Panc1 (cell line): ENCODE measurements at regions not wholly inside any gene's neighbourhood (a gene's known extent, or its start where the extent isn't known, plus 50 kb on each side); places are given as distances from the start of the nearest gene placed in this dataset.
"Not testable (repeated sequence)": the region's sequence is repeated elsewhere in the genome, so short reads cannot be mapped to it uniquely, and the experiment has no call there.

Experiments used
- ATAC-seq: fragments of 200-7000 bp; cut with Tn5 transposase; 2 replicates; pipeline ENCODE4 v1.9.1; 2020; ENCODE audit warnings: mild to moderate bottlenecking, moderate library complexity
- BruUV-seq: library from RNA; stranded (reverse); fragments of 400-500 nt; replicated peaks from 2 replicates; lab custom pipeline; 2021; lab: Mats Ljungman, UMichigan
- CTCF ChIA-PET: fragments of 300-600 bp; sonication (Branson Sonifier 250); formaldehyde crosslinking; loops from one replicate; lab custom pipeline; 2022; ENCODE audit warnings: antibody characterized with exemption; lab: Charles Lee
- POLR2A ChIA-PET: fragments of 300-600 bp; sonication (Branson Sonifier 250); formaldehyde crosslinking; loops from one replicate; lab custom pipeline; 2022; ENCODE audit warnings: antibody characterized with exemption; lab: Charles Lee
- DNase-seq: peaks from one replicate; pipeline ENCODE4 v3.0.0-alpha.2; 2010; ENCODE audit warnings: low read depth, low spot score
- H3K27ac ChIP-seq: 2 replicates; pipeline ENCODE4 v1.5.1; 2011; ENCODE audit warnings: mild to moderate bottlenecking, low read length, inconsistent platforms
- H3K27me3 ChIP-seq: fragments of 200-500 bp; sonication (Bioruptor generic); 2 replicates; pipeline ENCODE4 v1.6.0; 2014; ENCODE audit warnings: low read length, inconsistent platforms; ENCODE audit not compliant: control insufficient read depth, insufficient read depth
- H3K36me3 ChIP-seq: fragments of 200-500 bp; sonication (Bioruptor generic); 2 replicates; pipeline ENCODE4 v1.5.1; 2014; ENCODE audit warnings: inconsistent platforms, mild to moderate bottlenecking, low read length, moderate library complexity; ENCODE audit not compliant: control insufficient read depth, insufficient read depth
- H3K4me1 ChIP-seq: 2 replicates; pipeline ENCODE4 v1.5.1; 2011; ENCODE audit warnings: inconsistent platforms, mild to moderate bottlenecking, low read length, moderate library complexity; ENCODE audit not compliant: control insufficient read depth, insufficient read depth
- H3K4me3 ChIP-seq, 2 experiments: 2 replicates each; pipeline ENCODE4 v1.5.1; 2011 to 2012; ENCODE audit warnings: low read depth in 2 of 2, low read length in 2 of 2, mild to moderate bottlenecking in 2 of 2, inconsistent platforms in 1 of 2, moderate library complexity in 1 of 2
- H3K9me3 ChIP-seq: fragments of 200-500 bp; sonication (Bioruptor generic); 2 replicates; pipeline ENCODE4 v1.5.1; 2014; ENCODE audit warnings: low read depth, mild to moderate bottlenecking, inconsistent platforms, low read length, moderate library complexity; ENCODE audit not compliant: control insufficient read depth, insufficient read depth
- POLR2AphosphoS5 ChIP-seq: IDR thresholded peaks from 2 replicates; pipeline ENCODE4 v1.6.1; 2012; ENCODE audit warnings: mild to moderate bottlenecking, low read depth, low read length, moderate library complexity
- SIN3A ChIP-seq: IDR thresholded peaks from 2 replicates; pipeline ENCODE4 v1.6.1; 2012; ENCODE audit warnings: low read depth, mild to moderate bottlenecking, low read length, moderate library complexity, borderline replicate concordance; ENCODE audit not compliant: insufficient read depth
- TCF7L2 ChIP-seq: IDR thresholded peaks from 2 replicates; pipeline ENCODE4 v1.6.1; 2011; ENCODE audit warnings: mild to moderate bottlenecking, low read depth, low read length, inconsistent platforms
- in situ Hi-C: cut with HindIII; loops from 2 replicates; pipeline ENCODE4 v1.10.0; 2016; ENCODE audit warnings: low sequenced_read_pairs, low pct_unique_long_range_greater_than_20kb
- intact Hi-C: fragments of 100-400 bp; cut with micrococcal nuclease; formaldehyde crosslinking; loops from one replicate; pipeline ENCODE4 v1.10.0; 2022; ENCODE audit not compliant: unreplicated experiment
- TF ChIP-seq, protein P1 (sequence below), 2 experiments: IDR thresholded peaks; 2 replicates each; pipeline ENCODE4 v1.6.1; 2011 to 2012; ENCODE audit warnings: low read depth in 2 of 2, control low read depth in 1 of 2, low read length in 1 of 2, mild to moderate bottlenecking in 1 of 2, moderate library complexity in 1 of 2; ENCODE audit not compliant: insufficient read depth in 1 of 2
- TF ChIP-seq, protein P2 (sequence below): fragments of 450-650 bp; IDR thresholded peaks from 2 replicates; pipeline ENCODE4 v1.5.1; 2017; ENCODE audit warnings: mild to moderate bottlenecking

DNA sequence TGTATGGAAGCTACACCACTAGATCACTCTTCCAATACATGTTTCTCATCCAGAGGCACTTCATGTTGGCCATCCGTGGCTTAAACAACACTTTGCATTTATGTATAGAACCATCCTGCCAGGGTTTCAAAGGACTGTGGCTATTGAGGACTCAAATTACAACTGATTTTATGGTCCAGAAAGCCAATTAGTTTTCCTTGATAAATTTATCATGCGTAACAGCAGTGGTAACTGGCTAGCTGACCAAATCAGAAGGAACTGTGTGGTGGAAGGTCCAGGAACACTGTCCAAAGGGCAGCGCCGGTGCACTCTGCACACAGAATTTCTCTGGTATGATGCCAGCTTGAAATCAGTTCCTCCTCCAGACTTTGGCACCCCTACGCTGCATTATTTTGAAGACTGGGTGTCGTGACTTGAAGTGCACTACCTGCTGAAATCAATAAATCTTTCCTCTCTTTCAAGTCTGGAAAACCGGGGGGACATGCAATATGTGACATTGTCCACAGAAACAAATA, 69.3 kb upstream of the TMEM252 start:
- in situ Hi-C loops = no loop called here
- H3K9me3 ChIP-seq = no peaks in the 10 kb centered on the region

DNA sequence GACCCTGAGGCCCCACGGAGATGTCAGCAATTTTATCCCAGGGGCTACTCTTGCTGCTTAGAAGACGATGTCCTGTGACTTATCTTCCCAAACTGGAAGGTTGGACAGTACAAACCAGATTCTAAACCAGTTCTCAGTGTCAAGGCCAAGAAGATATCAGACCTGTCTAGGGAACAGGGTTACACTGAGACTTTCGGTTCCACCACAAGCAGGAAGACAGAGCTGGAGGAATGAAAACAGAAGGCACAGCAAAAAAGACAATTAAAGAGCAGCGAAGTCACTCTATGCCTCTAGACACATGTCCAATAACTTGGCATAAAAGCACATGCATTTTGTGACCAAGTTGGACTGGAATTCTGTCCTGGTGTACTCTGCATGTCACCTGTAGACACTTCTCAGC, 73.4 kb upstream of the TMEM252 start:
- H3K36me3 ChIP-seq = no peaks in the 10 kb centered on the region
- intact Hi-C loops = no loop called here
- no peak for ATAC-seq
- no peak overlapping the region for H3K4me3 ChIP-seq
- TF ChIP-seq, protein P1, sequence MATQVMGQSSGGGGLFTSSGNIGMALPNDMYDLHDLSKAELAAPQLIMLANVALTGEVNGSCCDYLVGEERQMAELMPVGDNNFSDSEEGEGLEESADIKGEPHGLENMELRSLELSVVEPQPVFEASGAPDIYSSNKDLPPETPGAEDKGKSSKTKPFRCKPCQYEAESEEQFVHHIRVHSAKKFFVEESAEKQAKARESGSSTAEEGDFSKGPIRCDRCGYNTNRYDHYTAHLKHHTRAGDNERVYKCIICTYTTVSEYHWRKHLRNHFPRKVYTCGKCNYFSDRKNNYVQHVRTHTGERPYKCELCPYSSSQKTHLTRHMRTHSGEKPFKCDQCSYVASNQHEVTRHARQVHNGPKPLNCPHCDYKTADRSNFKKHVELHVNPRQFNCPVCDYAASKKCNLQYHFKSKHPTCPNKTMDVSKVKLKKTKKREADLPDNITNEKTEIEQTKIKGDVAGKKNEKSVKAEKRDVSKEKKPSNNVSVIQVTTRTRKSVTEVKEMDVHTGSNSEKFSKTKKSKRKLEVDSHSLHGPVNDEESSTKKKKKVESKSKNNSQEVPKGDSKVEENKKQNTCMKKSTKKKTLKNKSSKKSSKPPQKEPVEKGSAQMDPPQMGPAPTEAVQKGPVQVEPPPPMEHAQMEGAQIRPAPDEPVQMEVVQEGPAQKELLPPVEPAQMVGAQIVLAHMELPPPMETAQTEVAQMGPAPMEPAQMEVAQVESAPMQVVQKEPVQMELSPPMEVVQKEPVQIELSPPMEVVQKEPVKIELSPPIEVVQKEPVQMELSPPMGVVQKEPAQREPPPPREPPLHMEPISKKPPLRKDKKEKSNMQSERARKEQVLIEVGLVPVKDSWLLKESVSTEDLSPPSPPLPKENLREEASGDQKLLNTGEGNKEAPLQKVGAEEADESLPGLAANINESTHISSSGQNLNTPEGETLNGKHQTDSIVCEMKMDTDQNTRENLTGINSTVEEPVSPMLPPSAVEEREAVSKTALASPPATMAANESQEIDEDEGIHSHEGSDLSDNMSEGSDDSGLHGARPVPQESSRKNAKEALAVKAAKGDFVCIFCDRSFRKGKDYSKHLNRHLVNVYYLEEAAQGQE (IDR thresholded peaks at IDR 0.05; ENCODE audit: insufficient read depth in 1 of 2, low read depth in 2 of 2, low read length in 1 of 2) = no peak
- no peak for TF ChIP-seq TCF7L2
- no peak for TF ChIP-seq SIN3A
- TF ChIP-seq, protein P2, sequence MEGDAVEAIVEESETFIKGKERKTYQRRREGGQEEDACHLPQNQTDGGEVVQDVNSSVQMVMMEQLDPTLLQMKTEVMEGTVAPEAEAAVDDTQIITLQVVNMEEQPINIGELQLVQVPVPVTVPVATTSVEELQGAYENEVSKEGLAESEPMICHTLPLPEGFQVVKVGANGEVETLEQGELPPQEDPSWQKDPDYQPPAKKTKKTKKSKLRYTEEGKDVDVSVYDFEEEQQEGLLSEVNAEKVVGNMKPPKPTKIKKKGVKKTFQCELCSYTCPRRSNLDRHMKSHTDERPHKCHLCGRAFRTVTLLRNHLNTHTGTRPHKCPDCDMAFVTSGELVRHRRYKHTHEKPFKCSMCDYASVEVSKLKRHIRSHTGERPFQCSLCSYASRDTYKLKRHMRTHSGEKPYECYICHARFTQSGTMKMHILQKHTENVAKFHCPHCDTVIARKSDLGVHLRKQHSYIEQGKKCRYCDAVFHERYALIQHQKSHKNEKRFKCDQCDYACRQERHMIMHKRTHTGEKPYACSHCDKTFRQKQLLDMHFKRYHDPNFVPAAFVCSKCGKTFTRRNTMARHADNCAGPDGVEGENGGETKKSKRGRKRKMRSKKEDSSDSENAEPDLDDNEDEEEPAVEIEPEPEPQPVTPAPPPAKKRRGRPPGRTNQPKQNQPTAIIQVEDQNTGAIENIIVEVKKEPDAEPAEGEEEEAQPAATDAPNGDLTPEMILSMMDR = no peak
- no peak for TF ChIP-seq POLR2AphosphoS5
- no TSS peak for BruUV-seq
- DNase-seq = no peak
- in situ Hi-C loops = no loop called here
- ChIA-PET CTCF (no interaction called here), POLR2A (no interaction called here)
- H3K27ac ChIP-seq = no peak overlapping the region
- no peaks in the 10 kb centered on the region for H3K4me1 ChIP-seq
- no peaks in the 10 kb centered on the region for H3K9me3 ChIP-seq
- no peaks in the 10 kb centered on the region for H3K27me3 ChIP-seq

More for the DNA sequence above, 69.3 kb upstream of the TMEM252 start:
- CTCF ChIA-PET = no interaction called here
- ATAC-seq (no peak), DNase-seq (no peak)
- no peak overlapping the region for H3K4me3 ChIP-seq
- no peak for TF ChIP-seq SIN3A
- TF ChIP-seq, protein P2 = no peak
- TF ChIP-seq POLR2AphosphoS5 = no peak
- no peak for TF ChIP-seq TCF7L2
- TF ChIP-seq, protein P1 (IDR thresholded peaks at IDR 0.05; ENCODE audit: insufficient read depth in 1 of 2, low read depth in 2 of 2, low read length in 1 of 2) = no peak
- POLR2A ChIA-PET = no interaction called here
- H3K27ac ChIP-seq = no peak overlapping the region
- H3K27me3 ChIP-seq = no peaks in the 10 kb centered on the region
- no TSS peak for BruUV-seq
- no peaks in the 10 kb centered on the region for H3K4me1 ChIP-seq
- no peaks in the 10 kb centered on the region for H3K36me3 ChIP-seq
- intact Hi-C loops = no loop called here

DNA sequence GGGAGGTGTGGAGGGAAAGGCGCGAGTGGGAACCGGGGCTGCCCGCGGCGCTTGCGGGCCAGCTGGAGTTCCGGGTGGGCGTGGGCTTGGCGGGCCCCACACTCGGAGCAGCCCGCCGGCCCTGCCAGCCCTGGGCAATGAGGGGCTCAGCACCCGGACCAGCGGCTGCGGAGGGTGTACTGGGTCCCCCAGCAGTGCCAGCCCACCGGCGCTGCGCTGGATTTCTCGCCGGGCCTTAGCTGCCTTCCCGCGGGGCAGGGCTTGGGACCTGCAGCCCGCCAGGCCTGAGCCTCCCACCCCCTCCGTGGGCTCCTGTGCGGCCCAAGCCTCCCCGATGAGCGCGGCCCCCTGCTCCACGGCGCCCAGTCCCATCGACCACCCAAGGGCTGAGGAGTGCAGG, 76.3 kb upstream of the TMEM252 start:
- CTCF ChIA-PET, intact Hi-C loops, H3K4me1 ChIP-seq, DNase-seq, H3K9me3 ChIP-seq, H3K27me3 ChIP-seq, BruUV-seq, POLR2A ChIA-PET, ATAC-seq, H3K27ac ChIP-seq, H3K4me3 ChIP-seq, H3K36me3 ChIP-seq, in situ Hi-C loops: not testable (repeated sequence)
